AG04450 (cell line): ENCODE measurements at regions not wholly inside any gene's neighbourhood (a gene's known extent, or its start where the extent isn't known, plus 50 kb on each side); places are given as distances from the start of the nearest gene placed in this dataset.

Source experiments
- CTCF ChIA-PET: fragments of 300-600, 350-600 bp; formaldehyde crosslinking; extraction: SDS; loops from one replicate; lab custom pipeline; 2022; ENCODE audit warnings: antibody characterized with exemption, inconsistent platforms; lab: Charles Lee
- POLR2A ChIA-PET: fragments of 350-600 bp; formaldehyde crosslinking; extraction: SDS; loops from one replicate; lab custom pipeline; 2021; ENCODE audit warnings: antibody characterized with exemption, inconsistent platforms; lab: Yijun Ruan, JAX
- DNase-seq: peaks from one replicate; pipeline ENCODE4 v3.0.0-alpha.2; 2011; ENCODE audit warnings: low read depth, low spot score
- H3K27ac ChIP-seq: one replicate; pipeline ENCODE4 v1.5.1; 2012; ENCODE audit warnings: low read depth, low read length, control low read depth
- H3K27me3 ChIP-seq: one replicate; pipeline ENCODE4 v1.6.0; 2012; ENCODE audit warnings: low read length; ENCODE audit not compliant: control insufficient read depth, insufficient read depth
- H3K4me3 ChIP-seq: 2 replicates; pipeline ENCODE4 v1.5.1; 2011; ENCODE audit warnings: mild to moderate bottlenecking, low read depth, low read length, control low read depth
- H3K9me3 ChIP-seq: 2 replicates; pipeline ENCODE4 v1.5.1; 2012; ENCODE audit warnings: low read length; ENCODE audit not compliant: control insufficient read depth, insufficient read depth
- TF ChIP-seq, protein P1 (sequence below): IDR thresholded peaks from 2 replicates; pipeline ENCODE4 v1.5.1; 2011; ENCODE audit warnings: low read depth, low read length, control low read depth, inconsistent platforms

DNA sequence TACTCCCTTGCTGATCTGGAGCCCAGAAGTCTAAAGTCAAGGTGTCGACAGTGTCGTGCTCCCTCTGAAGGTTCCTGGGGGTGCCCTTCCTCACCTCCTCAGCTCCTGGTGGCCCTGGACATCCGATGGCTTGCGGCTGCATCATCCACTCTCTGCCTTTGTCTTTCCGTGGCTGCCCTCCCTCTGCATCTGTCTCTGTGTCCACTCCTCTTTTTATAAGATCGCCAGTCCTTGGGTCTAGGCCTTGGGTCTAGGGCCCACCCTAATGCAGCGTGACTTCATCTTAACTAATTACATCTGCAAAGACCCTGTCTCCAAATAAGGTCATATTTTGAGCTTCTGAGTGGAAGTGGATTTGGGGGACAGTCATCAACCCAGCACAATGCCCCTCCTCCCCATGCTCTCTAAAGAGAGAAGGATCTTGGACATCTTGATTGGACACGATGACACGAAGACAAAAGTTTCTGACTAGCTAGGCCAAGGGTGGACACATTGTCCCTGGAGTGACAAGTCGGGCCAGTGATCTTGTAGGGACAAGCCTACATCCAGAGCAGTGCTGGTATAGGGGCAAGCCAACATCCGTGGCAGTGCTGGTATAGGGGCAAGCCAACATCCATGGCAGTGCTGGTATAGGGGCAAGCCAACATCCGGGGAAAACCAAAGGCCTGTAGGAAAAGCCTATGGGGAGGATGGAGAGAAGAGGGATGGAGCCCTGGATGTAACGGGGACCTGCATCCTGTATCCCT lies 93.9 kb upstream of the DIO3 start:
- TF ChIP-seq, protein P1, sequence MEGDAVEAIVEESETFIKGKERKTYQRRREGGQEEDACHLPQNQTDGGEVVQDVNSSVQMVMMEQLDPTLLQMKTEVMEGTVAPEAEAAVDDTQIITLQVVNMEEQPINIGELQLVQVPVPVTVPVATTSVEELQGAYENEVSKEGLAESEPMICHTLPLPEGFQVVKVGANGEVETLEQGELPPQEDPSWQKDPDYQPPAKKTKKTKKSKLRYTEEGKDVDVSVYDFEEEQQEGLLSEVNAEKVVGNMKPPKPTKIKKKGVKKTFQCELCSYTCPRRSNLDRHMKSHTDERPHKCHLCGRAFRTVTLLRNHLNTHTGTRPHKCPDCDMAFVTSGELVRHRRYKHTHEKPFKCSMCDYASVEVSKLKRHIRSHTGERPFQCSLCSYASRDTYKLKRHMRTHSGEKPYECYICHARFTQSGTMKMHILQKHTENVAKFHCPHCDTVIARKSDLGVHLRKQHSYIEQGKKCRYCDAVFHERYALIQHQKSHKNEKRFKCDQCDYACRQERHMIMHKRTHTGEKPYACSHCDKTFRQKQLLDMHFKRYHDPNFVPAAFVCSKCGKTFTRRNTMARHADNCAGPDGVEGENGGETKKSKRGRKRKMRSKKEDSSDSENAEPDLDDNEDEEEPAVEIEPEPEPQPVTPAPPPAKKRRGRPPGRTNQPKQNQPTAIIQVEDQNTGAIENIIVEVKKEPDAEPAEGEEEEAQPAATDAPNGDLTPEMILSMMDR, result no peak
- POLR2A ChIA-PET, result no interaction called here
- CTCF ChIA-PET, result no interaction called here

DNA sequence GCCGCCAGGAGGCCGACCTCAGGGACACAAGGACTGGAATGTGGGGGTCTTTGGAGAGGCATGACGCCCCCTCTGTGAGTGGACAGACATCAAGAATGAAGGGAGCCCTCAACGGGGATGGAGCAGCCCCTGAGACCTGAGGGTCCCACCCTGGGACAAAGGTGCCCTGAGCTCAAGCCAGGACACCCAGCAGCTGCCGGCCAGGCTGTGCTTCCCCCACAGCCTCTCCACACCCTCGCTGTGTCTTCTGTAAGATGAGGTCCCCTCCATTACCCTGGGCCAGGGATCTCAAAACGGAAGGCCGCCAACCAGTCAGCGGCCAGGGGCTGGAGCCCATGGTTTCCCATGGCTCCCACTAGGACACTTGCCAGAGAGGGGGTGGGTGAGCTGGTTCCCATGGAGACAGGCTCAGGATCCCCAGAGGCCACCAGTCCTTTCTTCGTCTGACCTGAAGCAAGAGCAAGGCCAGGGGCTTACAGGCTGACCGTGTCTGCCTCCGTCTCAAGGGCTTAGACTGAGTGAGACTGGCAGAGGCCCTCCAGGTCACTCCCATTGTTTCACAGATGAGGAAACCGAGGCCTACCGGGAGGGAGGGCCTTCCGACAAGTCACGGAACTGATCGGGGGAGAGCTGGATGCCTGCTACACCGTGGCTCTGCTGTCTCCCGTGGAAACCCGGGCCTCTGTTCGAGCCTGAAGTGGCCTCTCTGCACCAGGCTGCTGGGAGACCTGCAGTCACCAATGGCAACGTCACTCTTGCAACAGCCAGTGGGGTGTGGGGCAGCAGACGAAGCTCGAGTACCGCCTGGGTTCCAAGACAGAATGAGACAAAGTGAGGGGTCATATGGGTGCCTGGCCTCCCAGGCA lies 91.7 kb upstream of the DIO3 start:
- TF ChIP-seq, protein P1, result no peak
- ChIA-PET CTCF (no interaction called here), POLR2A (no interaction called here)
- peaks cover under 1% of the 10 kb centered on the region for H3K27me3 ChIP-seq
- H3K27ac ChIP-seq, result no peak overlapping the region
- no peak overlapping the region for H3K4me3 ChIP-seq
- no peak for DNase-seq
- H3K9me3 ChIP-seq, result peaks cover 14% of the 10 kb centered on the region

More for the DNA sequence above, 93.9 kb upstream of the DIO3 start:
- Histone ChIP-seq H3K27ac (no peak overlapping the region), H3K27me3 (peaks cover 3% of the 10 kb centered on the region), H3K4me3 (no peak overlapping the region), H3K9me3 (peaks cover 14% of the 10 kb centered on the region)
- no peak for DNase-seq

DNA sequence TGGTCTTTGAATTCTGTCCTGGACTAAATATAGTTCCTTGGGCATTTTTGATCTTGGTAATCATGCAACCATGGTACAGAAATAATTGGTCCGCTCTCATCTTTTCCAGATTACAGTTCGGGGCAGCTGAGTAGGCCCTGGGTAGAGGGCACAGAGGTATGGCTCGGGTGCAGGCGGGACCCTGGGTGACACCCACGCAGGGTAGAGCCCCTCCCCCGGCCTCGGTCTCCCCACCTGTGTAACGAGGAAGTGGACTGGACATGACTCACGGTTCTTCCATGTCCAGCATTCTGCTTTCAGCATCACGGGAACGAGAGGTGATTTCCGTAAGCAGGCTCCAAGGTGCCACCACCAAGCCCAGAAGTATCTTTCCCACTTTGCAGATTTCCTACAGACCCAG lies 91.0 kb upstream of the DIO3 start:
- CTCF ChIA-PET, result no interaction called here
- no peak for DNase-seq

DNA sequence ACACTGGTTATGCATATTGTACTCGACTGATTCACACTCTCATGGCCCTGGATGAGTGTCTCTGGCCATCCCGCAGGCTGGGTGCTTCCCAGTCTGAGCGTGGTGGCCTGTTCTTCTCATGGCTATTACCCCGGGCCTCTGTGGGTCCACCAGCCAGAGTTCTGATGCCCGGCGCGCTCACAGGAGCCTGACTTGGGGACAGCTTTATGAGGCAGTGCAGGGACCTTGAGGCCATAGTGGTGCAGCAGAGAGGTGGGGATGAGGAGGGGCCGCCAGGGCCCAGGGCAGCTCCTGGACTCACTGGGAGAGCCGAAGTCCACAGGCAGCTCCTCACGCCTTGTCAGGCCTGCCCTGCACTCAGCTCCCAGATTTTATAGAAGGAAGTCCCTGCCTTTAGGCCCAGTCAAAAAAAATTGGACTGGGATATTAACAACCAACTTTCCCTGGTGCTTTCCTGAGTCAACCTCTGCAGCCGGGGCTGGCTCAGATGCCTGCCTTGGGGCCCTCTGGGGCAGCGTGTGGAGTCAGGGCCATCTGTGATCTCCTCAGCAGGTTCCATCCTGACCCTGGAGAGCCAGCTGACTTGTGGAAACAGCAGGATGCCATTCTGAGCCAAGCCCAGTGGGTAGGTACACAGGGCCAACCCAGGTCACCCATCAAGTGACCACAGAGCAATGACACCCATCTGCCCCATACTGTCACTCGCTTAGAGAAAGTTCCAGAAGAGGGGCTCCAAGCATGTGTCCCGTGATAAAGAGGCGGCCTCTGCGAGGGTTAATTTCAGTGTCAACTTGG lies 89.4 kb upstream of the DIO3 start:
- ChIA-PET CTCF (no interaction called here), POLR2A (no interaction called here)
- no peak overlapping the region for H3K4me3 ChIP-seq
- peaks cover 14% of the 10 kb centered on the region for H3K9me3 ChIP-seq
- TF ChIP-seq, protein P1, result no peak
- no peaks in the 10 kb centered on the region for H3K27me3 ChIP-seq
- no peak overlapping the region for H3K27ac ChIP-seq
- no peak for DNase-seq

More for the DNA sequence above, 91.0 kb upstream of the DIO3 start:
- no peaks in the 10 kb centered on the region for H3K27me3 ChIP-seq
- H3K4me3 ChIP-seq, result no peak overlapping the region
- no peak overlapping the region for H3K27ac ChIP-seq
- POLR2A ChIA-PET, result no interaction called here
- H3K9me3 ChIP-seq, result peaks cover 14% of the 10 kb centered on the region
- TF ChIP-seq, protein P1, result no peak
